MCF 10A (cell line): ENCODE measurements at regions not wholly inside any gene's neighbourhood (a gene's known extent, or its start where the extent isn't known, plus 50 kb on each side); places are given as distances from the start of the nearest gene placed in this dataset.

ENCODE experiments used
- BruUV-seq: library from RNA; stranded (reverse); fragments of 400-500 nt; replicated peaks from 2 replicates; lab custom pipeline; 2021; lab: Mats Ljungman, UMichigan
- CTCF ChIA-PET: fragments of 300-600 bp; sonication (Branson Sonifier 250); formaldehyde crosslinking; extraction: SDS; loops from one replicate; lab custom pipeline; 2021; ENCODE audit warnings: antibody characterized with exemption, inconsistent platforms; lab: Yijun Ruan, JAX
- POLR2A ChIA-PET: fragments of 300-600, 350-650 bp; sonication (Branson Sonifier 250); formaldehyde crosslinking; extraction: SDS; loops from one replicate; lab custom pipeline; 2020; ENCODE audit warnings: antibody characterized with exemption, inconsistent platforms; lab: Yijun Ruan, JAX
- DNase-seq: peaks from one replicate; pipeline ENCODE4 v3.0.0-alpha.2; 2018; ENCODE audit not compliant: unreplicated experiment
- H3K27ac Mint-ChIP-seq: one replicate; pipeline ENCODE4 v1.8.0; 2022; ENCODE audit warnings: mild to moderate bottlenecking, low read depth, mixed read lengths; ENCODE audit not compliant: unreplicated experiment
- H3K27me3 Mint-ChIP-seq: one replicate; pipeline ENCODE4 v1.8.0; 2022; ENCODE audit warnings: mixed read lengths; ENCODE audit not compliant: insufficient read depth, unreplicated experiment
- H3K36me3 Mint-ChIP-seq: one replicate; pipeline ENCODE4 v1.8.0; 2022; ENCODE audit warnings: mild to moderate bottlenecking, moderate library complexity, mixed read lengths; ENCODE audit not compliant: insufficient read depth, unreplicated experiment
- H3K4me1 Mint-ChIP-seq: one replicate; pipeline ENCODE4 v1.8.0; 2022; ENCODE audit warnings: mixed read lengths; ENCODE audit not compliant: insufficient read depth, unreplicated experiment
- H3K4me3 Mint-ChIP-seq: one replicate; pipeline ENCODE4 v1.8.0; 2022; ENCODE audit warnings: mild to moderate bottlenecking, moderate library complexity, mixed read lengths; ENCODE audit not compliant: unreplicated experiment
- H3K9me3 Mint-ChIP-seq: one replicate; pipeline ENCODE4 v1.8.0; 2022; ENCODE audit warnings: mixed read lengths; ENCODE audit not compliant: unreplicated experiment
- CTCF ChIP-seq: fragments of 200-600 bp; IDR thresholded peaks from one replicate; pipeline ENCODE4 v1.8.0; 2022; ENCODE audit warnings: antibody characterized with exemption, mild to moderate bottlenecking; ENCODE audit not compliant: unreplicated experiment
- intact Hi-C: fragments of 100-400 bp; cut with micrococcal nuclease; formaldehyde crosslinking; loops from 2 replicates; pipeline ENCODE4 v1.14.1; 2022

- no peak for TF ChIP-seq CTCF
- Mint-ChIP-seq H3K27ac (no peak overlapping the region), H3K36me3 (no peaks in the 10 kb centered on the region), H3K9me3 (peaks cover 8% of the 10 kb centered on the region), H3K27me3 (no peaks in the 10 kb centered on the region), H3K4me3 (no peak overlapping the region), H3K4me1 (no peaks in the 10 kb centered on the region)
- POLR2A ChIA-PET, result no interaction called here
- CTCF ChIA-PET, result no interaction called here
- no TSS peak for BruUV-seq
- DNase-seq, result no peak
- intact Hi-C loops, result no loop called here
Measured at GRCh38 chr1:86239894-86240293, 83.3 kb upstream of the COL24A1 start.

- H3K4me3 Mint-ChIP-seq, result no peak overlapping the region
- H3K36me3 Mint-ChIP-seq, result no peaks in the 10 kb centered on the region
- no peaks in the 10 kb centered on the region for H3K27me3 Mint-ChIP-seq
- H3K9me3 Mint-ChIP-seq, result peaks cover 8% of the 10 kb centered on the region
- ChIA-PET POLR2A (interaction anchor here (0.6 kb wide), 1 partner anchor 121 kb away, joined by 3 read pairs; no protein-coding TSS in a partner anchor), CTCF (interaction anchor here (0.6 to 0.7 kb wide), 2 partner anchors 34 to 712 kb away, joined by 3 to 4 read pairs; no protein-coding TSS in a partner anchor)
- intact Hi-C loops, result no loop called here
- H3K4me1 Mint-ChIP-seq, result no peaks in the 10 kb centered on the region
- BruUV-seq, result no TSS peak
- H3K27ac Mint-ChIP-seq, result no peak overlapping the region
- DNase-seq, result no peak
- TF ChIP-seq CTCF, result no peak
Measured at GRCh38 chr1:86239490-86239889, 82.9 kb upstream of the COL24A1 start.

- Mint-ChIP-seq H3K27me3 (no peaks in the 10 kb centered on the region), H3K4me3 (no peak overlapping the region), H3K27ac (no peak overlapping the region), H3K4me1 (no peaks in the 10 kb centered on the region), H3K9me3 (peaks cover 8% of the 10 kb centered on the region), H3K36me3 (no peaks in the 10 kb centered on the region)
- no peak for DNase-seq
- intact Hi-C loops, result no loop called here
- CTCF ChIA-PET, result no interaction called here
- POLR2A ChIA-PET, result no interaction called here
- TF ChIP-seq CTCF, result no peak
- BruUV-seq, result no TSS peak
Measured at GRCh38 chr1:86238226-86238625, 81.7 kb upstream of the COL24A1 start.

GRCh38 chr1:86235852-86236251 is 79.3 kb upstream of the COL24A1 start:
- POLR2A ChIA-PET, result interaction anchor here (1.9 kb wide), 1 partner anchor 10 kb away, joined by 6 read pairs; no protein-coding TSS in a partner anchor
- no peak for TF ChIP-seq CTCF
- CTCF ChIA-PET, result no interaction called here
- no peaks in the 10 kb centered on the region for H3K36me3 Mint-ChIP-seq
- no peak for DNase-seq
- intact Hi-C loops, result no loop called here
- H3K4me3 Mint-ChIP-seq, result no peak overlapping the region
- no TSS peak for BruUV-seq
- H3K9me3 Mint-ChIP-seq, result peaks cover 8% of the 10 kb centered on the region
- no peaks in the 10 kb centered on the region for H3K27me3 Mint-ChIP-seq
- H3K4me1 Mint-ChIP-seq, result peaks cover 6% of the 10 kb centered on the region
- no peak overlapping the region for H3K27ac Mint-ChIP-seq
